MM.1S (cell line): ENCODE measurements at regions not wholly inside any gene's neighbourhood (a gene's known extent, or its start where the extent isn't known, plus 50 kb on each side); places are given as distances from the start of the nearest gene placed in this dataset.
"Not testable (repeated sequence)": the region's sequence is repeated elsewhere in the genome, so short reads cannot be mapped to it uniquely, and the experiment has no call there.

Experiments used
- CTCF ChIP-seq: fragments of 300-600 bp; sonication (generic); IDR thresholded peaks from 2 replicates; pipeline ENCODE4 v1.5.1; 2016; ENCODE audit warnings: antibody characterized with exemption, low read length, mixed read lengths
- EZH2 ChIP-seq: fragments of 300-600 bp; sonication (generic); optimal IDR thresholded peaks from 2 replicates; pipeline ENCODE3; 2017; ENCODE audit warnings: low read depth, mild to moderate bottlenecking, antibody characterized with exemption, low read length, mixed read lengths

- TF ChIP-seq CTCF, EZH2: not testable (repeated sequence)
These were observed 582.6 kb upstream of the TPK1 start for GRCh38 chr7:145418481-145418880.
